HepG2 (cell line): ENCODE measurements at regions not wholly inside any gene's neighbourhood (a gene's known extent, or its start where the extent isn't known, plus 50 kb on each side); places are given as distances from the start of the nearest gene placed in this dataset.

Experiments used
- ATAC-seq: fragments of 200-7000 bp; cut with Tn5 transposase; 3 replicates; pipeline ENCODE4 v1.9.1; 2020; ENCODE audit warnings: mild to moderate bottlenecking, moderate library complexity
- BruUV-seq: library from RNA; stranded (reverse); fragments of 400-500 nt; replicated peaks from 2 replicates; lab custom pipeline; 2021; lab: Mats Ljungman, UMichigan
- CTCF ChIA-PET: fragments of 300-600 bp; formaldehyde crosslinking; extraction: SDS; loops from one replicate; lab custom pipeline; 2021; ENCODE audit warnings: low total read pairs, inconsistent platforms, low intra/inter-chr PET ratio; lab: Yijun Ruan, JAX
- POLR2A ChIA-PET: fragments of 350-600 bp; sonication (Branson Sonifier 250); formaldehyde crosslinking; loops from one replicate; lab custom pipeline; 2020; ENCODE audit warnings: antibody characterized with exemption, inconsistent platforms; lab: Yijun Ruan, JAX
- DNase-seq: peaks from one replicate; pipeline ENCODE4 v3.0.0-alpha.2; 2015; ENCODE audit warnings: low spot score
- FAIRE-seq: peaks from 3 replicates; lab custom pipeline; 2011; peaks lifted over from hg19 to GRCh38; lab: Jason Lieb, UNC
- H2AFZ ChIP-seq: one replicate; pipeline ENCODE4 v1.6.1; 2011; ENCODE audit warnings: low read length, inconsistent platforms
- H3K27ac ChIP-seq: fragments of 300-600 bp; 3 replicates; pipeline ENCODE4 v1.8.0; 2011; ENCODE audit warnings: mixed run types, mild to moderate bottlenecking, mixed read lengths, low read length, inconsistent platforms; ENCODE audit not compliant: insufficient read depth; ENCODE audit errors: extremely low read length
- H3K27me3 ChIP-seq, 2 experiments: fragments of 200-600 bp in 1 of 2; 2 replicates in 1 of 2; 3 replicates in 1 of 2; pipeline versions ENCODE4 v1.6.0 to v1.8.0; 2011; ENCODE audit warnings: low read length in 2 of 2, mild to moderate bottlenecking in 2 of 2, moderate library complexity in 2 of 2, inconsistent platforms in 1 of 2; ENCODE audit not compliant: insufficient read depth in 2 of 2, control insufficient read depth in 1 of 2
- H3K36me3 ChIP-seq, 2 experiments: fragments of 200-600 bp in 1 of 2; replicated peaks in 1 of 2; 2 replicates in 1 of 2; 3 replicates in 1 of 2; pipeline versions ENCODE4 v1.5.1 to v1.8.0; 2011; ENCODE audit warnings: low read length in 2 of 2, inconsistent platforms in 1 of 2; ENCODE audit not compliant: insufficient read depth in 2 of 2, control insufficient read depth in 1 of 2
- H3K4me1 ChIP-seq: 2 replicates; pipeline ENCODE4 v1.5.1; 2012; ENCODE audit warnings: low read length, inconsistent platforms; ENCODE audit not compliant: insufficient read depth
- H3K4me2 ChIP-seq: 2 replicates; pipeline ENCODE4 v1.6.0; 2011; ENCODE audit warnings: low read depth, low read length, inconsistent platforms
- H3K4me3 ChIP-seq, 3 experiments: fragments of 200-600 bp in 1 of 3; sonication (generic), shearing (Covaris generic) in 1 of 3; replicated peaks in 1 of 3; 2 replicates each; pipeline ENCODE4 v1.5.1; 2011 to 2016; ENCODE audit warnings: low read length in 3 of 3, inconsistent platforms in 2 of 3, low read depth in 2 of 3, mild to moderate bottlenecking in 2 of 3, control low read depth in 1 of 3, mixed read lengths in 1 of 3; ENCODE audit not compliant: insufficient read depth in 1 of 3
- H3K79me2 ChIP-seq: one replicate; pipeline ENCODE4 v1.6.1; 2011; ENCODE audit warnings: low read length, inconsistent platforms; ENCODE audit not compliant: insufficient read depth
- H3K9ac ChIP-seq: 2 replicates; pipeline ENCODE4 v1.6.0; 2011; ENCODE audit warnings: mild to moderate bottlenecking, low read depth, low read length, inconsistent platforms; ENCODE audit not compliant: insufficient read depth
- H3K9me3 ChIP-seq: 2 replicates; pipeline ENCODE4 v1.5.1; 2012; ENCODE audit warnings: mild to moderate bottlenecking, low read length
- H4K20me1 ChIP-seq: 2 replicates; pipeline ENCODE4 v1.6.0; 2011; ENCODE audit warnings: inconsistent platforms, mild to moderate bottlenecking, low read length, moderate library complexity; ENCODE audit not compliant: insufficient read depth
- CBX5 ChIP-seq: sonication (generic); formaldehyde crosslinking; IDR thresholded peaks from 2 replicates; pipeline ENCODE4 v1.4.0; 2020; ENCODE audit warnings: missing genetic modification reagents, borderline replicate concordance
- HMGXB4 ChIP-seq, 2 experiments: sonication (generic) in 1 of 2; formaldehyde crosslinking in 1 of 2; IDR thresholded peaks; 2 replicates each; pipeline versions ENCODE4 v1.4.0 to v1.6.1; 2018 to 2020; ENCODE audit warnings: missing genetic modification reagents in 2 of 2, borderline replicate concordance in 1 of 2, low read depth in 1 of 2, mild to moderate bottlenecking in 1 of 2, missing biosample characterization in 1 of 2
- JUNB ChIP-seq: sonication (generic); formaldehyde crosslinking; IDR thresholded peaks from 2 replicates; pipeline ENCODE4 v1.8.0; 2022; ENCODE audit warnings: missing genetic modification reagents, mild to moderate bottlenecking, borderline replicate concordance
- MBNL3 ChIP-seq: fragments of 250-450 bp; sonication (Bioruptor Pico); conservative IDR thresholded peaks from 2 replicates; pipeline ENCODE4 v1.8.0; 2022; ENCODE audit warnings: mild to moderate bottlenecking, inconsistent platforms
- MTA1 ChIP-seq: sonication (generic); formaldehyde crosslinking; IDR thresholded peaks from 2 replicates; pipeline ENCODE4 v1.4.0; 2020; ENCODE audit warnings: missing genetic modification reagents, mild to moderate bottlenecking, borderline replicate concordance
- MXD4 ChIP-seq: IDR thresholded peaks from 2 replicates; pipeline ENCODE4 v1.6.1; 2016; ENCODE audit warnings: mild to moderate bottlenecking, missing biosample characterization, missing genetic modification reagents
- NFE2L1 ChIP-seq: sonication (generic); formaldehyde crosslinking; IDR thresholded peaks from 2 replicates; pipeline ENCODE4 v1.4.0; 2020; ENCODE audit warnings: missing genetic modification reagents, mild to moderate bottlenecking, borderline replicate concordance
- NFIB ChIP-seq: sonication (generic); formaldehyde crosslinking; IDR thresholded peaks from 2 replicates; pipeline ENCODE4 v1.9.0; 2021; ENCODE audit warnings: missing genetic modification reagents, mild to moderate bottlenecking, borderline replicate concordance
- PAX8 ChIP-seq: sonication (generic); formaldehyde crosslinking; IDR thresholded peaks from 2 replicates; pipeline ENCODE4 v1.8.0; 2022; ENCODE audit warnings: mild to moderate bottlenecking, missing genetic modification reagents, borderline replicate concordance
- RCOR2 ChIP-seq: IDR thresholded peaks from 2 replicates; pipeline ENCODE4 v1.6.1; 2016; ENCODE audit warnings: missing biosample characterization, missing genetic modification reagents
- SMAD3 ChIP-seq: sonication (generic); formaldehyde crosslinking; IDR thresholded peaks from 2 replicates; pipeline ENCODE4 v1.4.0; 2020; ENCODE audit warnings: missing genetic modification reagents
- ZBTB43 ChIP-seq: sonication (generic); formaldehyde crosslinking; conservative IDR thresholded peaks from 2 replicates; pipeline ENCODE4 v1.4.0; 2020; ENCODE audit warnings: missing genetic modification reagents
- ZC3H13 ChIP-seq: sonication (generic); formaldehyde crosslinking; IDR thresholded peaks from 2 replicates; pipeline ENCODE4 v1.8.1; 2023; ENCODE audit warnings: mild to moderate bottlenecking, missing genetic modification reagents, moderate library complexity
- ZFY ChIP-seq: sonication (generic); formaldehyde crosslinking; IDR thresholded peaks from 2 replicates; pipeline ENCODE4 v1.4.0; 2020; ENCODE audit warnings: missing genetic modification reagents
- ZNF12 ChIP-seq: sonication (generic); formaldehyde crosslinking; IDR thresholded peaks from 2 replicates; pipeline ENCODE4 v1.5.0; 2020; ENCODE audit warnings: missing genetic modification reagents
- ZNF660 ChIP-seq: sonication (generic); formaldehyde crosslinking; IDR thresholded peaks from 2 replicates; pipeline ENCODE4 v1.5.1; 2020; ENCODE audit warnings: mild to moderate bottlenecking, low read depth, missing genetic modification reagents, borderline replicate concordance
- ZSCAN12 ChIP-seq: sonication (generic); formaldehyde crosslinking; IDR thresholded peaks from 2 replicates; pipeline ENCODE4 v1.9.0; 2021; ENCODE audit warnings: mild to moderate bottlenecking, missing genetic modification reagents
- WGBS: methylation state at CpG from one replicate; pipeline ENCODE4 v1.1.6; 2017; ENCODE audit warnings: low lambda C conversion rate; 5-methylcytosine and 5-hydroxymethylcytosine counted together
- in situ Hi-C: cut with HindIII; loops from 2 replicates; pipeline ENCODE4 v1.10.0; 2017; ENCODE audit warnings: low pct_unique_long_range_greater_than_20kb; ENCODE audit not compliant: extremely low pct_ligation_motif_present
- intact Hi-C: fragments of 100-400 bp; cut with micrococcal nuclease; formaldehyde crosslinking; loops from one replicate; pipeline ENCODE4 v1.10.0; 2022; ENCODE audit not compliant: unreplicated experiment
- TF ChIP-seq, protein P1 (sequence below): sonication (generic); formaldehyde crosslinking; IDR thresholded peaks from 2 replicates; pipeline ENCODE4 v1.5.0; 2020; ENCODE audit warnings: mild to moderate bottlenecking, missing genetic modification reagents
- TF ChIP-seq, protein P2 (sequence below): sonication (generic); formaldehyde crosslinking; IDR thresholded peaks from 2 replicates; pipeline ENCODE4 v1.4.0; 2020; ENCODE audit warnings: mild to moderate bottlenecking, missing genetic modification reagents

DNA sequence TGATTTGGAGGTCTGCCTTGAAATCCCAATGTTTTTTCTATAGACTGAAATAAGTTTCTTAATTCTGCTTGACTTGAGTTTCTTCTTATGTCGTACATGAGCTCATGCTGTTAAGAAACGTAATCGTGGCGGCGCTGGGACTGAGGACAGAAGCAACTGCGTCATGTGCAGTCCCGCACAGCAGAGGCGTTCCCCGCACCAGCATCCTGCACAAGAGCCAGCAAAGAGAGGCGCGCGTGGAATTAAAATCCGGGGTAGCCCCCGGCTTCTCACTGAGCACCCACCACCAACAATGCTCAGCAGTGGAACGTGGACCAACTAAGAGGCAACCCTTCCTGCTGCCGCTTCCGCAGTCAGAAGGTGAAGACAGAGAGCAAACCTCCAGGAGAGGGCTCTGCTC, 496.2 kb upstream of the ADAMTS16 start:
- CTCF ChIA-PET = no interaction called here
- in situ Hi-C loops = no loop called here
- DNase-seq (no peak), FAIRE-seq (no peak), ATAC-seq (no peak)
- Histone ChIP-seq H2AFZ (no peak overlapping the region), H3K4me1 (no peaks in the 10 kb centered on the region), H3K4me3 (no peak overlapping the region), H3K9ac (no peak overlapping the region), H3K79me2 (no peaks in the 10 kb centered on the region), H3K9me3 (peaks cover 12% of the 10 kb centered on the region), H3K36me3 (no peaks in the 10 kb centered on the region), H3K4me2 (no peak overlapping the region), H4K20me1 (no peaks in the 10 kb centered on the region), H3K27ac (no peak overlapping the region), H3K27me3 (no peaks in the 10 kb centered on the region; a peak in 1 of 5 replicates)
- intact Hi-C loops = no loop called here
- POLR2A ChIA-PET = no interaction called here
- WGBS = 61% methylated on average over 15 of the region's 17 CpGs
- no TSS peak for BruUV-seq
- TF ChIP-seq CBX5 (CRISPR knock-in tag) = no peak
- no peak for TF ChIP-seq ZBTB43 (CRISPR knock-in tag)
- TF ChIP-seq ZNF660 = no peak
- no peak for TF ChIP-seq SMAD3 (CRISPR knock-in tag)
- TF ChIP-seq JUNB (CRISPR knock-in tag) = no peak
- TF ChIP-seq ZC3H13 (CRISPR knock-in tag) = no peak
- TF ChIP-seq, protein P1, sequence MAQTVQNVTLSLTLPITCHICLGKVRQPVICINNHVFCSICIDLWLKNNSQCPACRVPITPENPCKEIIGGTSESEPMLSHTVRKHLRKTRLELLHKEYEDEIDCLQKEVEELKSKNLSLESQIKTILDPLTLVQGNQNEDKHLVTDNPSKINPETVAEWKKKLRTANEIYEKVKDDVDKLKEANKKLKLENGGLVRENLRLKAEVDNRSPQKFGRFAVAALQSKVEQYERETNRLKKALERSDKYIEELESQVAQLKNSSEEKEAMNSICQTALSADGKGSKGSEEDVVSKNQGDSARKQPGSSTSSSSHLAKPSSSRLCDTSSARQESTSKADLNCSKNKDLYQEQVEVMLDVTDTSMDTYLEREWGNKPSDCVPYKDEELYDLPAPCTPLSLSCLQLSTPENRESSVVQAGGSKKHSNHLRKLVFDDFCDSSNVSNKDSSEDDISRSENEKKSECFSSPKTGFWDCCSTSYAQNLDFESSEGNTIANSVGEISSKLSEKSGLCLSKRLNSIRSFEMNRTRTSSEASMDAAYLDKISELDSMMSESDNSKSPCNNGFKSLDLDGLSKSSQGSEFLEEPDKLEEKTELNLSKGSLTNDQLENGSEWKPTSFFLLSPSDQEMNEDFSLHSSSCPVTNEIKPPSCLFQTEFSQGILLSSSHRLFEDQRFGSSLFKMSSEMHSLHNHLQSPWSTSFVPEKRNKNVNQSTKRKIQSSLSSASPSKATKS (CRISPR knock-in tag) = no peak
- TF ChIP-seq RCOR2 = no peak
- no peak for TF ChIP-seq ZSCAN12 (CRISPR knock-in tag)
- TF ChIP-seq MBNL3 = no peak
- no peak for TF ChIP-seq NFE2L1
- no peak for TF ChIP-seq PAX8 (CRISPR knock-in tag)
- no peak for TF ChIP-seq MXD4 (CRISPR knock-in tag)
- TF ChIP-seq, protein P2, sequence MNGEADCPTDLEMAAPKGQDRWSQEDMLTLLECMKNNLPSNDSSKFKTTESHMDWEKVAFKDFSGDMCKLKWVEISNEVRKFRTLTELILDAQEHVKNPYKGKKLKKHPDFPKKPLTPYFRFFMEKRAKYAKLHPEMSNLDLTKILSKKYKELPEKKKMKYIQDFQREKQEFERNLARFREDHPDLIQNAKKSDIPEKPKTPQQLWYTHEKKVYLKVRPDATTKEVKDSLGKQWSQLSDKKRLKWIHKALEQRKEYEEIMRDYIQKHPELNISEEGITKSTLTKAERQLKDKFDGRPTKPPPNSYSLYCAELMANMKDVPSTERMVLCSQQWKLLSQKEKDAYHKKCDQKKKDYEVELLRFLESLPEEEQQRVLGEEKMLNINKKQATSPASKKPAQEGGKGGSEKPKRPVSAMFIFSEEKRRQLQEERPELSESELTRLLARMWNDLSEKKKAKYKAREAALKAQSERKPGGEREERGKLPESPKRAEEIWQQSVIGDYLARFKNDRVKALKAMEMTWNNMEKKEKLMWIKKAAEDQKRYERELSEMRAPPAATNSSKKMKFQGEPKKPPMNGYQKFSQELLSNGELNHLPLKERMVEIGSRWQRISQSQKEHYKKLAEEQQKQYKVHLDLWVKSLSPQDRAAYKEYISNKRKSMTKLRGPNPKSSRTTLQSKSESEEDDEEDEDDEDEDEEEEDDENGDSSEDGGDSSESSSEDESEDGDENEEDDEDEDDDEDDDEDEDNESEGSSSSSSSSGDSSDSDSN = no peak
- no peak for TF ChIP-seq ZNF12 (CRISPR knock-in tag)
- no peak for TF ChIP-seq NFIB (CRISPR knock-in tag)
- no peak for TF ChIP-seq ZFY
- no peak for TF ChIP-seq HMGXB4 (CRISPR knock-in tag; IDR thresholded peaks at IDR 0.05; ENCODE audit: borderline replicate concordance in 1 of 2, low read depth in 1 of 2)
- no peak for TF ChIP-seq MTA1 (CRISPR knock-in tag)
